ENCODE measurements at regions not wholly inside any gene's neighbourhood (a gene's known extent, or its start where the extent isn't known, plus 50 kb on each side); places are given as distances from the start of the nearest gene placed in this dataset.

DNA sequence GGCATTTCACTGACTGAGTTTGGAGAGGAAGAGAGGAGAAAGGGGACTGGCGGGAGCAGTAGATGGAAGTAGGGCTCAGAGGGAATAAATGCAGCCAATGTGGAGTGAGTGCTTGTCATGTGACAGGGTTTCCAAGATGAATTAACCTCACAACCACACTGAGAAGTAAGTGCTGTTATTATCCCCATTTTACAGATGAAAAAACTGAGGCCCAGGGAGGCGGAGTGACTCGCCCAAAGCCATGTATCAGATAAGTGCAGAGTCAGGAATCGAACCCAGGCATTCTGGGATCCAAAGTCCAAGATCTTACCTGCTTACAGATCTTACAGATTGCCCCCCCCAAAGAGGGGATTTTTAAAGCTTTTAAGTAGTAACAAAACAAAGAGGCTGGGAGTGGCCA is 207.2 kb downstream of the SHQ1 start:
- TF ChIP-seq POLR2A (IDR thresholded peaks at IDR 0.05; ENCODE audit: extremely low read depth, insufficient read length) (no peak), MYC (IDR thresholded peaks at IDR 0.05; ENCODE audit: low read depth, low read length) (no peak)
- TF ChIP-seq, protein P1, sequence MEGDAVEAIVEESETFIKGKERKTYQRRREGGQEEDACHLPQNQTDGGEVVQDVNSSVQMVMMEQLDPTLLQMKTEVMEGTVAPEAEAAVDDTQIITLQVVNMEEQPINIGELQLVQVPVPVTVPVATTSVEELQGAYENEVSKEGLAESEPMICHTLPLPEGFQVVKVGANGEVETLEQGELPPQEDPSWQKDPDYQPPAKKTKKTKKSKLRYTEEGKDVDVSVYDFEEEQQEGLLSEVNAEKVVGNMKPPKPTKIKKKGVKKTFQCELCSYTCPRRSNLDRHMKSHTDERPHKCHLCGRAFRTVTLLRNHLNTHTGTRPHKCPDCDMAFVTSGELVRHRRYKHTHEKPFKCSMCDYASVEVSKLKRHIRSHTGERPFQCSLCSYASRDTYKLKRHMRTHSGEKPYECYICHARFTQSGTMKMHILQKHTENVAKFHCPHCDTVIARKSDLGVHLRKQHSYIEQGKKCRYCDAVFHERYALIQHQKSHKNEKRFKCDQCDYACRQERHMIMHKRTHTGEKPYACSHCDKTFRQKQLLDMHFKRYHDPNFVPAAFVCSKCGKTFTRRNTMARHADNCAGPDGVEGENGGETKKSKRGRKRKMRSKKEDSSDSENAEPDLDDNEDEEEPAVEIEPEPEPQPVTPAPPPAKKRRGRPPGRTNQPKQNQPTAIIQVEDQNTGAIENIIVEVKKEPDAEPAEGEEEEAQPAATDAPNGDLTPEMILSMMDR (IDR thresholded peaks at IDR 0.05; ENCODE audit: low read depth, low read length), result no peak
